GM12874 (cell line): ENCODE measurements at regions not wholly inside any gene's neighbourhood (a gene's known extent, or its start where the extent isn't known, plus 50 kb on each side); places are given as distances from the start of the nearest gene placed in this dataset.

ENCODE experiments used
- CTCF ChIP-seq: IDR thresholded peaks from 2 replicates; pipeline ENCODE4 v1.5.1; 2011; ENCODE audit warnings: low read depth, mild to moderate bottlenecking, control low read depth, low read length, moderate library complexity; ENCODE audit not compliant: insufficient read depth

GRCh38 chr17:13160296-13160695 is 142.5 kb upstream of the ELAC2 start:
- no peak for TF ChIP-seq CTCF

- no peak for TF ChIP-seq CTCF
Observed at GRCh38 chr17:13158494-13159240, 140.8 kb upstream of the ELAC2 start.

GRCh38 chr17:13157656-13158055 is 139.8 kb upstream of the ELAC2 start:
- no peak for TF ChIP-seq CTCF

GRCh38 chr17:13154930-13155329 is 137.1 kb upstream of the ELAC2 start:
- no peak for TF ChIP-seq CTCF

GRCh38 chr17:13154398-13154797 is 136.6 kb upstream of the ELAC2 start:
- TF ChIP-seq CTCF = no peak

GRCh38 chr17:13153036-13153435 is 135.2 kb upstream of the ELAC2 start:
- TF ChIP-seq CTCF = no peak

- no peak for TF ChIP-seq CTCF
Observed at GRCh38 chr17:13152501-13152900, 134.7 kb upstream of the ELAC2 start.
